ENCODE measurements at regions not wholly inside any gene's neighbourhood (a gene's known extent, or its start where the extent isn't known, plus 50 kb on each side); places are given as distances from the start of the nearest gene placed in this dataset.

Small RNA genes lying in the stretch of these regions (small RNA-seq; reads per million reads assigned to genes)
- gene AC112187.2: 0 reads per million in 6 experiments
